H1 (cell line): ENCODE measurements at regions not wholly inside any gene's neighbourhood (a gene's known extent, or its start where the extent isn't known, plus 50 kb on each side); places are given as distances from the start of the nearest gene placed in this dataset.

Experiments
- ASH2L ChIP-seq: fragments of 200-600, 300-600 bp; sonication (generic); IDR thresholded peaks from one replicate; pipeline ENCODE4 v1.7.1; 2017; ENCODE audit warnings: low read length
- KDM1A ChIP-seq: fragments of 200-600, 300-600 bp; sonication (generic); IDR thresholded peaks from 2 replicates; pipeline ENCODE4 v1.7.1; 2016; ENCODE audit warnings: mild to moderate bottlenecking, low read length, borderline replicate concordance
- YY1 ChIP-seq: IDR thresholded peaks from 2 replicates; pipeline ENCODE4 v1.6.1; 2011; ENCODE audit warnings: low read depth, mild to moderate bottlenecking, low read length

- TF ChIP-seq YY1 (no peak), ASH2L (no peak), KDM1A (no peak)
Measured at GRCh38 chr14:96999654-97000155, 202.5 kb downstream of the VRK1 start (continued).
